Ishikawa (cell line): ENCODE measurements at regions not wholly inside any gene's neighbourhood (a gene's known extent, or its start where the extent isn't known, plus 50 kb on each side); places are given as distances from the start of the nearest gene placed in this dataset.

Source experiments
- CEBPB ChIP-seq: IDR thresholded peaks from 2 replicates; pipeline ENCODE4 v1.6.1; 2012
- EGR1 ChIP-seq: IDR thresholded peaks from 2 replicates; pipeline ENCODE4 v1.6.1; 2012
- FOXM1 ChIP-seq: IDR thresholded peaks from 2 replicates; pipeline ENCODE4 v1.6.1; 2012; ENCODE audit warnings: low read depth, borderline replicate concordance
- RAD21 ChIP-seq: IDR thresholded peaks from 2 replicates; pipeline ENCODE4 v1.6.1; 2012; ENCODE audit warnings: low read depth
- TCF12 ChIP-seq: IDR thresholded peaks from 2 replicates; pipeline ENCODE4 v1.6.1; 2012; ENCODE audit warnings: low read depth
- TF ChIP-seq, protein P1 (sequence below): IDR thresholded peaks from 2 replicates; pipeline ENCODE4 v1.6.1; 2012; ENCODE audit warnings: low read depth, mild to moderate bottlenecking
- TF ChIP-seq, protein P2 (sequence below): IDR thresholded peaks from 2 replicates; pipeline ENCODE4 v1.6.1; 2012

DNA sequence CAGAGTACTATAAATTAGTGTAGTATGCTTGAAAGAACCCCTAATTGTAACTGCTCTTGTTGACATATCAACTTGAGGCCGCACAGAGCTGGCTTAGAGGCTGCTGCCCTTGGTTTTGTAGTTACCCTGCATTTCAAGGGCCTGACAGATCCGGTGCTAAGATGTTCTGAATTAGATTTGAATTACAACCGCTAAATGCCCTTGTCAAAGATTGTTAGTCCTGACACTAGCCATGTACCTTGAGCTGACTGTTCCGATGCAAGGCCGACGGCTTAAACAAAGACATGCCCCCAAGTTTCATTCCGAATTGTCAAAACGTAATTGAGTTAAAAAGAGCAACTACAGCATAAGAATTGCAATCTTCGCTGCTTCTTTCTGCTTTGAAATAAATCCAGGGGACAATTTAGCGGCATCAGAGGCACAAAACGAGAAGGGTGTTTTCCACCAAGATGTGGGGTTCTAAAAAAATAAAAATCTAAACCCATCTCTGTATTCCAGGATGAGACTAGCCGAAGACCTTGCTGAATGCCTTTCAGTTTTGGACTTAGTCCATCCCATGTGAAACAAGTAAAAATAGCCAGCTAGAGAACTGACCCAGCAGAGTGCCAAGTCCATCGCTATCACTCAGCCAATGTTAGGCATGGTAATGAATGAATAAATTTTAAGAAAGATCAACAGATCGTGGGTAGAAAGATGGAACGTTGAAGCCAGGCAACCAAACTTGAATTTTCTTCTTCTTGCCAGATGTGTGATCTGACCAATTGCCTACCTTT, 148.7 kb downstream of the DICER1 start:
- TF ChIP-seq FOXM1 (no peak), EGR1 (no peak), TCF12 (no peak), RAD21 (no peak), CEBPB (no peak)
- TF ChIP-seq, protein P1, sequence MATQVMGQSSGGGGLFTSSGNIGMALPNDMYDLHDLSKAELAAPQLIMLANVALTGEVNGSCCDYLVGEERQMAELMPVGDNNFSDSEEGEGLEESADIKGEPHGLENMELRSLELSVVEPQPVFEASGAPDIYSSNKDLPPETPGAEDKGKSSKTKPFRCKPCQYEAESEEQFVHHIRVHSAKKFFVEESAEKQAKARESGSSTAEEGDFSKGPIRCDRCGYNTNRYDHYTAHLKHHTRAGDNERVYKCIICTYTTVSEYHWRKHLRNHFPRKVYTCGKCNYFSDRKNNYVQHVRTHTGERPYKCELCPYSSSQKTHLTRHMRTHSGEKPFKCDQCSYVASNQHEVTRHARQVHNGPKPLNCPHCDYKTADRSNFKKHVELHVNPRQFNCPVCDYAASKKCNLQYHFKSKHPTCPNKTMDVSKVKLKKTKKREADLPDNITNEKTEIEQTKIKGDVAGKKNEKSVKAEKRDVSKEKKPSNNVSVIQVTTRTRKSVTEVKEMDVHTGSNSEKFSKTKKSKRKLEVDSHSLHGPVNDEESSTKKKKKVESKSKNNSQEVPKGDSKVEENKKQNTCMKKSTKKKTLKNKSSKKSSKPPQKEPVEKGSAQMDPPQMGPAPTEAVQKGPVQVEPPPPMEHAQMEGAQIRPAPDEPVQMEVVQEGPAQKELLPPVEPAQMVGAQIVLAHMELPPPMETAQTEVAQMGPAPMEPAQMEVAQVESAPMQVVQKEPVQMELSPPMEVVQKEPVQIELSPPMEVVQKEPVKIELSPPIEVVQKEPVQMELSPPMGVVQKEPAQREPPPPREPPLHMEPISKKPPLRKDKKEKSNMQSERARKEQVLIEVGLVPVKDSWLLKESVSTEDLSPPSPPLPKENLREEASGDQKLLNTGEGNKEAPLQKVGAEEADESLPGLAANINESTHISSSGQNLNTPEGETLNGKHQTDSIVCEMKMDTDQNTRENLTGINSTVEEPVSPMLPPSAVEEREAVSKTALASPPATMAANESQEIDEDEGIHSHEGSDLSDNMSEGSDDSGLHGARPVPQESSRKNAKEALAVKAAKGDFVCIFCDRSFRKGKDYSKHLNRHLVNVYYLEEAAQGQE: no peak
- TF ChIP-seq, protein P2, sequence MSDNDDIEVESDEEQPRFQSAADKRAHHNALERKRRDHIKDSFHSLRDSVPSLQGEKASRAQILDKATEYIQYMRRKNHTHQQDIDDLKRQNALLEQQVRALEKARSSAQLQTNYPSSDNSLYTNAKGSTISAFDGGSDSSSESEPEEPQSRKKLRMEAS: no peak
